SU-DHL-6 (cell line): ENCODE measurements at regions not wholly inside any gene's neighbourhood (a gene's known extent, or its start where the extent isn't known, plus 50 kb on each side); places are given as distances from the start of the nearest gene placed in this dataset.

ENCODE experiments used
- EZH2phosphoT487 ChIP-seq: fragments of 200-600 bp; sonication (generic), shearing (Covaris generic); conservative IDR thresholded peaks from 2 replicates; pipeline ENCODE4 v1.6.1; 2018; ENCODE audit warnings: mild to moderate bottlenecking, antibody characterized with exemption, low read length, moderate library complexity, mixed read lengths
- TF ChIP-seq, protein P1 (sequence below): fragments of 200-600 bp; sonication (generic); IDR thresholded peaks from one replicate; pipeline ENCODE4 v1.5.1; 2017; ENCODE audit warnings: antibody characterized with exemption, mild to moderate bottlenecking, low read length, moderate library complexity; ENCODE audit not compliant: insufficient read depth, poor library complexity, severe bottlenecking

DNA sequence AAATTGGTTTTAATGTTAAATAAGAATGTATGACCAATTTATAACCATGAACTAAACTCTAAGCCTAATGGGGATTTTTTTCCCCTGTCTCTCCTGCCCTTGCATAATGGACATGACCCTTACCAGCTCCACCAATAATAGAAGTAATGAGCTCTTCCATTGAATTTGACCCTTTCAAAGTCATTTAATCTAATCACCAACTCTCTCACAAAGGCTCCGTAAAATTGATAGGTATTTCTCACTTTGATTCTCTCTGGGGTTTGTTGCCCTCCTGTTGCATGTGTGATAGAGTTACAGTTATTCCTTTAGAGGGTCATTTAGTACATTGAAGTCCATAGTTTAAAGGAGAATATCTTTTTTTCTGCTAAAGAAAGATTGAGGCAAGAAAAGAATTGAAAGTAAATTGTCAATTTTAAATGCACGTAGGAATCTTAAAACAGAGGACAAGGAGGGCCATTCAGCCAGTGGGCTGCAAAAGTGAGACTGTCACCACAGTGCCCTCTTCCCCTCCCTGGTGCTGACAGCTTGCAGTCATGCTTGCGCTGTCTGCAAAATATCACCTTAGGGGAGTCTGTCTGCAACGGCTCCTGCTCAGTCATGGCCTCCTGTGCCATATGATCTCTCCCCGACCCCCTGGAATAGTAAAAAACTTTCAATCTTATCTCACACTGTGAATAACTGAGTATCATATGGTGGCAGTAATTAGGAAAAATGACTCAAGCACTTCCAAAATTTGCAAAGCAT, 307.5 kb upstream of the GNPDA2 start:
- TF ChIP-seq, protein P1, sequence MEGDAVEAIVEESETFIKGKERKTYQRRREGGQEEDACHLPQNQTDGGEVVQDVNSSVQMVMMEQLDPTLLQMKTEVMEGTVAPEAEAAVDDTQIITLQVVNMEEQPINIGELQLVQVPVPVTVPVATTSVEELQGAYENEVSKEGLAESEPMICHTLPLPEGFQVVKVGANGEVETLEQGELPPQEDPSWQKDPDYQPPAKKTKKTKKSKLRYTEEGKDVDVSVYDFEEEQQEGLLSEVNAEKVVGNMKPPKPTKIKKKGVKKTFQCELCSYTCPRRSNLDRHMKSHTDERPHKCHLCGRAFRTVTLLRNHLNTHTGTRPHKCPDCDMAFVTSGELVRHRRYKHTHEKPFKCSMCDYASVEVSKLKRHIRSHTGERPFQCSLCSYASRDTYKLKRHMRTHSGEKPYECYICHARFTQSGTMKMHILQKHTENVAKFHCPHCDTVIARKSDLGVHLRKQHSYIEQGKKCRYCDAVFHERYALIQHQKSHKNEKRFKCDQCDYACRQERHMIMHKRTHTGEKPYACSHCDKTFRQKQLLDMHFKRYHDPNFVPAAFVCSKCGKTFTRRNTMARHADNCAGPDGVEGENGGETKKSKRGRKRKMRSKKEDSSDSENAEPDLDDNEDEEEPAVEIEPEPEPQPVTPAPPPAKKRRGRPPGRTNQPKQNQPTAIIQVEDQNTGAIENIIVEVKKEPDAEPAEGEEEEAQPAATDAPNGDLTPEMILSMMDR = no peak
- no peak for TF ChIP-seq EZH2phosphoT487
